ENCODE measurements at regions not wholly inside any gene's neighbourhood (a gene's known extent, or its start where the extent isn't known, plus 50 kb on each side); places are given as distances from the start of the nearest gene placed in this dataset.

DNA sequence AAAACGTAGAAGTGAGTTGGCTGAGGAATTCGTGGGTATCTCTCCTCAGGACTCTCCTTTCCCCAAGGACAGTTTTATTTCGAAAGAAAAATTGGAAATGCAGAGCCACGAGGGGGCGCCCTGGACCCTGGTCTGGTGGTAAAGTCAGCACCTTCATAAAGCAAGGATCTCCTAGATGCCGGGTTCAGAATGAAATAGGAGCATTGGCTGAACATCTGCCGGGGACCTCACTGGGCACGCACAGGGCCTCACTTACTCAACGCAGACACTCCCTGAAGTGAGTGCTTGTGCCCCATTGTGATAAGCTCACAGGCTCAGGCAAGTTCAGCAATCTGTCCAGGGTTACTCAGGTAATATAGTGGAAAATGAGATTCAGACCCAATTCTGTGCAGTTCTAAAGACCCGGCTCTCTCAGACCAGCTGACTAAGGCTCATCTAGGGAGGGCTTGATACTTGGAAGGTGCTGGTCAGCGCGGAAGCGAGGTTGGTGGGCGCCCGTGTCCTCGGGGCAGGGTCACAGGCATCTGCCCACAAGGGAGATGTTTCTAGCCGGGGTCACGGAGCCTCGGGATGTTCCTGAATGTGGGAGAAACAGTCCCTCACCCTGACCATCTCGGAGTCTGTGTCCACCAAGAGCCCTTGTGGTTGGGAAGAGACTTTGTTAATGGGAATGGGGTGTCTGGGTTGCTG lies 55.7 kb upstream of the ETV3 start:
- DNase-seq (ENCODE audit: low read depth, low spot score): no peak

DNA sequence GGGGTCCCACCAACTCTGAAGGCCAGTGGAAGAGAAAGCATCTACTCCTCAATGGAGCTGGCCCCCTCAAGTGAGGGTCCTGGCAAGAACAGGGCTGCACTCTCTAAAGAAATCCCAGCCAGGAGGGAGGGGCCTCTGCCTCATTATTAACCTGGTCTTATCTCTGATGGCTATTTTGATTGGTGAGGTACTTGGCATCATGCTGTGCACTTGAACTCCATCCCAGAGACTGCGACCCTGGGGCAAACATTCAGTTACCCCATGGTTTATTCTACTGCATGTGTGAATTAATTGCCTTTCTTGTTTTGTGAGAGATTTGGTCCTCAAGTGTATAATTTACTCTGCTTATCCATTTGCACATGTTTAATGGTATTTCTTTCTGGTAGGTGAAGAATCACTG lies 55.0 kb upstream of the ETV3 start:
- no peak for DNase-seq (ENCODE audit: low read depth, low spot score)

GRCh38 chr1:157189986-157190982 lies 52.1 kb upstream of the ETV3 start:
- no peak for DNase-seq (ENCODE audit: low read depth, low spot score)

DNA sequence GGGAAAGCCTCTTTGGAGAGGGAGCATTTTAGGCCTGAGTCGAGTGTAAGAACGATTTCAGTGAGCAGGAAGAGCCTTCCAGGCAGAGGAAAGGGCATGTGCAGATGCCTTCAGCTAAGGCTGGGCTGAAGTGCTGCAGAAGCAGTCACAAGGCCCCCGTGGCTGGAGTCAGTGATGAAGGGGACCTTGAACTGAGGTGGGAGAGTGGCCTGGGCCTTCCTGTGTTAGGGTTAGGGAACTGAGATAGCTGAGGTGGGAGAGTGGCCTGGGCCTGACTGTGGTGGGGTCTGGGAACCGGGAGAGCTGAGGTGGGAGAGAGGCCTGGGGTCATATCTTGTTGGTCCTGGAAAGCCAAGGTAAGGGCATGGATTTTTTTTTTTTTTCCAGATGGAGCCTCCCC lies 50.9 kb upstream of the ETV3 start:
- no peak for DNase-seq (ENCODE audit: low read depth, low spot score)
